ENCODE measurements at regions not wholly inside any gene's neighbourhood (a gene's known extent, or its start where the extent isn't known, plus 50 kb on each side); places are given as distances from the start of the nearest gene placed in this dataset.
"Not testable (repeated sequence)": the region's sequence is repeated elsewhere in the genome, so short reads cannot be mapped to it uniquely, and the experiment has no call there.

- no peak for DNase-seq (ENCODE audit: low spot score)
Observed at GRCh38 chr3:193046371-193046770, 128.7 kb upstream of the MB21D2 start.

- not testable (repeated sequence) for DNase-seq (ENCODE audit: low spot score)
Observed at GRCh38 chr3:193047461-193047860, 129.8 kb upstream of the MB21D2 start.

GRCh38 chr3:193048127-193048526, 130.5 kb upstream of the MB21D2 start:
- DNase-seq (ENCODE audit: low spot score), result no peak

GRCh38 chr3:193049935-193050334, 132.3 kb upstream of the MB21D2 start:
- no peak for DNase-seq (ENCODE audit: low spot score)

GRCh38 chr3:193051314-193051713, 133.7 kb upstream of the MB21D2 start:
- no peak for DNase-seq (ENCODE audit: low spot score)

GRCh38 chr3:193052354-193053045, 134.8 kb upstream of the MB21D2 start:
- no peak for DNase-seq (ENCODE audit: low spot score)

GRCh38 chr3:193053046-193053435, 135.4 kb upstream of the MB21D2 start:
- DNase-seq (ENCODE audit: low spot score), result no peak

- no peak for DNase-seq (ENCODE audit: low spot score)
Observed at GRCh38 chr3:193055352-193055751, 137.7 kb upstream of the MB21D2 start.

- no peak for DNase-seq (ENCODE audit: low spot score)
Observed at GRCh38 chr3:193057616-193058015, 140.0 kb upstream of the MB21D2 start.

GRCh38 chr3:193060748-193061546, 143.3 kb upstream of the MB21D2 start:
- DNase-seq (ENCODE audit: low spot score), result no peak

- no peak for DNase-seq (ENCODE audit: low spot score)
Observed at GRCh38 chr3:193068365-193068764, 150.7 kb upstream of the MB21D2 start.

GRCh38 chr3:193069732-193070131, 152.1 kb upstream of the MB21D2 start:
- DNase-seq (ENCODE audit: low spot score), result not testable (repeated sequence)

GRCh38 chr3:193078996-193079753, 161.5 kb upstream of the MB21D2 start:
- no peak for DNase-seq (ENCODE audit: low spot score)

GRCh38 chr3:193080821-193081365, 160.1 kb upstream of the PLAAT1 start:
- DNase-seq (ENCODE audit: low spot score), result no peak

- DNase-seq (ENCODE audit: low spot score), result no peak
Observed at GRCh38 chr3:193085655-193086054, 155.4 kb upstream of the PLAAT1 start.

GRCh38 chr3:193086681-193087080, 154.3 kb upstream of the PLAAT1 start:
- no peak for DNase-seq (ENCODE audit: low spot score)

GRCh38 chr3:193087336-193087735, 153.7 kb upstream of the PLAAT1 start:
- DNase-seq (ENCODE audit: low spot score), result no peak

- no peak for DNase-seq (ENCODE audit: low spot score)
Observed at GRCh38 chr3:193095366-193095765, 145.7 kb upstream of the PLAAT1 start.

- DNase-seq (ENCODE audit: low spot score), result no peak
Observed at GRCh38 chr3:193096076-193096475, 144.9 kb upstream of the PLAAT1 start.

GRCh38 chr3:193114431-193115340, 126.3 kb upstream of the PLAAT1 start:
- DNase-seq (ENCODE audit: low spot score), result no peak

- no peak for DNase-seq (ENCODE audit: low spot score)
Observed at GRCh38 chr3:193116871-193117270, 124.2 kb upstream of the PLAAT1 start.

All from NAMALWA (cell line).